GM23338 (cell line): ENCODE measurements at regions not wholly inside any gene's neighbourhood (a gene's known extent, or its start where the extent isn't known, plus 50 kb on each side); places are given as distances from the start of the nearest gene placed in this dataset.

Source experiments
- ATAC-seq: fragments of 200-7000 bp; cut with Tn5 transposase; 3 replicates; pipeline ENCODE4 v1.9.1; 2020
- DNase-seq: peaks from one replicate; pipeline ENCODE4 v3.0.0-alpha.2; 2015; ENCODE audit warnings: low spot score
- H2AFZ ChIP-seq: fragments of 200-600 bp; sonication (generic); 2 replicates; pipeline ENCODE4 v1.8.0; 2016; ENCODE audit warnings: antibody characterized with exemption, mild to moderate bottlenecking, moderate library complexity
- H3F3A ChIP-seq: fragments of 200-600 bp; sonication (generic); replicated peaks from 2 replicates; pipeline ENCODE4 v1.8.0; 2017; ENCODE audit warnings: antibody characterized with exemption, mixed run types, low read depth
- H3K27ac ChIP-seq: fragments of 200-600 bp; sonication (generic); 2 replicates; pipeline ENCODE4 v1.6.1; 2016; ENCODE audit warnings: low read depth
- H3K27me3 ChIP-seq: fragments of 200-600 bp; sonication (generic); 2 replicates; pipeline ENCODE4 v1.8.0; 2016; ENCODE audit warnings: mild to moderate bottlenecking, mixed run types, moderate library complexity; ENCODE audit not compliant: insufficient read depth
- H3K36me3 ChIP-seq: fragments of 200-600 bp; sonication (generic); 2 replicates; pipeline ENCODE4 v1.8.0; 2016; ENCODE audit warnings: mild to moderate bottlenecking; ENCODE audit not compliant: insufficient read depth
- H3K4me1 ChIP-seq: fragments of 200-600 bp; sonication (generic); 2 replicates; pipeline ENCODE4 v1.8.0; 2016; ENCODE audit warnings: mild to moderate bottlenecking, moderate library complexity; ENCODE audit not compliant: insufficient read depth
- H3K4me2 ChIP-seq: fragments of 200-600 bp; sonication (generic); 2 replicates; pipeline ENCODE4 v1.7.1; 2017; ENCODE audit warnings: mixed run types
- H3K4me3 ChIP-seq: fragments of 200-600 bp; sonication (generic); 2 replicates; pipeline ENCODE4 v1.6.1; 2016; ENCODE audit warnings: mixed run types
- H3K79me2 ChIP-seq: fragments of 200-600 bp; sonication (generic); replicated peaks from 2 replicates; pipeline ENCODE4 v1.8.0; 2017; ENCODE audit warnings: mild to moderate bottlenecking; ENCODE audit not compliant: insufficient read depth
- H3K9me2 ChIP-seq: fragments of 200-600 bp; sonication (generic); 2 replicates; pipeline ENCODE4 v1.8.0; 2017; ENCODE audit not compliant: insufficient read depth
- H4K20me1 ChIP-seq: fragments of 200-600 bp; sonication (generic); replicated peaks from 2 replicates; pipeline ENCODE4 v1.8.0; 2017; ENCODE audit warnings: mild to moderate bottlenecking; ENCODE audit not compliant: insufficient read depth
- H3K27ac Mint-ChIP-seq: 2 replicates; pipeline ENCODE4 v1.8.0; 2020; ENCODE audit warnings: inconsistent platforms, mild to moderate bottlenecking, moderate library complexity, mixed read lengths
- H3K27me3 Mint-ChIP-seq: 3 replicates; pipeline ENCODE4 v1.8.0; 2022; ENCODE audit warnings: low read depth, mild to moderate bottlenecking, moderate library complexity, mixed read lengths, inconsistent platforms; ENCODE audit not compliant: insufficient read depth, poor library complexity
- H3K36me3 Mint-ChIP-seq: 3 replicates; pipeline ENCODE4 v1.8.0; 2021; ENCODE audit warnings: low read depth, mild to moderate bottlenecking, inconsistent platforms, moderate library complexity, mixed read lengths
- H3K4me1 Mint-ChIP-seq: 3 replicates; pipeline ENCODE4 v1.8.0; 2020; ENCODE audit warnings: mild to moderate bottlenecking, inconsistent platforms, mixed read lengths
- H3K4me3 Mint-ChIP-seq: 3 replicates; pipeline ENCODE4 v1.8.0; 2021; ENCODE audit warnings: moderate library complexity, mild to moderate bottlenecking, inconsistent platforms, mixed read lengths
- H3K9me3 Mint-ChIP-seq: 3 replicates; pipeline ENCODE4 v1.8.0; 2020; ENCODE audit warnings: moderate library complexity, mild to moderate bottlenecking, inconsistent platforms, mixed read lengths
- CREB1 ChIP-seq: fragments of 250-450 bp; sonication (Bioruptor Pico); IDR thresholded peaks from 2 replicates; pipeline ENCODE4 v1.5.0; 2020; ENCODE audit warnings: low read depth, mild to moderate bottlenecking, moderate library complexity
- CTCF ChIP-seq, 2 experiments: fragments of 200-600 bp in 1 of 2; sonication (generic) in 1 of 2; conservative IDR thresholded peaks; 2 replicates each; pipeline versions ENCODE4 v1.5.1 to v1.6.1; 2016 to 2017; ENCODE audit warnings: antibody characterized with exemption in 2 of 2, low read depth in 2 of 2, mild to moderate bottlenecking in 2 of 2, moderate library complexity in 1 of 2
- EZH2 ChIP-seq: fragments of 200-600 bp; sonication (generic); IDR thresholded peaks from one replicate; pipeline ENCODE4 v1.8.0; 2017; ENCODE audit warnings: antibody characterized with exemption, mild to moderate bottlenecking, low read depth; ENCODE audit not compliant: unreplicated experiment
- EZH2phosphoT487 ChIP-seq: fragments of 200-600 bp; sonication (generic); IDR thresholded peaks from one replicate; pipeline ENCODE4 v1.8.1; 2018; ENCODE audit warnings: antibody characterized with exemption; ENCODE audit not compliant: unreplicated experiment
- JUNB ChIP-seq: IDR thresholded peaks from one replicate; pipeline ENCODE4 v1.6.1; 2016; ENCODE audit warnings: antibody characterized with exemption; ENCODE audit not compliant: unreplicated experiment
- NANOG ChIP-seq: IDR thresholded peaks from 2 replicates; pipeline ENCODE4 v1.6.1; 2016; ENCODE audit warnings: antibody characterized with exemption, borderline replicate concordance
- POLR2AphosphoS5 ChIP-seq: IDR thresholded peaks from 2 replicates; pipeline ENCODE4 v1.6.1; 2016; ENCODE audit warnings: antibody characterized with exemption, low read depth
- REST ChIP-seq: IDR thresholded peaks from one replicate; pipeline ENCODE4 v1.6.1; 2018; ENCODE audit warnings: antibody characterized with exemption; ENCODE audit not compliant: unreplicated experiment
- STAT1 ChIP-seq: IDR thresholded peaks from one replicate; pipeline ENCODE4 v1.6.1; 2016; ENCODE audit warnings: antibody characterized with exemption; ENCODE audit not compliant: unreplicated experiment
- ZNF114 ChIP-seq: fragments of 250-450 bp; sonication (Bioruptor Pico); IDR thresholded peaks from 2 replicates; pipeline ENCODE4 v1.5.0; 2020; ENCODE audit warnings: mild to moderate bottlenecking, moderate library complexity
- ZNF331 ChIP-seq: fragments of 250-450 bp; sonication (Bioruptor Pico); IDR thresholded peaks from 2 replicates; pipeline ENCODE4 v1.5.0; 2020; ENCODE audit warnings: low read depth, mild to moderate bottlenecking, moderate library complexity
- TF ChIP-seq, protein P1 (sequence below): IDR thresholded peaks from 2 replicates; pipeline ENCODE4 v1.6.1; 2016; ENCODE audit warnings: antibody characterized with exemption

- TF ChIP-seq REST (no peak), POLR2AphosphoS5 (no peak), EZH2phosphoT487 (no peak), ZNF331 (CRISPR knock-in tag) (no peak), CTCF (conservative IDR thresholded peaks at IDR 0.05; ENCODE audit: low read depth in 2 of 2) (no peak), CREB1 (CRISPR knock-in tag) (no peak), JUNB (no peak), STAT1 (no peak), NANOG (no peak), EZH2 (no peak), ZNF114 (no peak)
- TF ChIP-seq, protein P1, sequence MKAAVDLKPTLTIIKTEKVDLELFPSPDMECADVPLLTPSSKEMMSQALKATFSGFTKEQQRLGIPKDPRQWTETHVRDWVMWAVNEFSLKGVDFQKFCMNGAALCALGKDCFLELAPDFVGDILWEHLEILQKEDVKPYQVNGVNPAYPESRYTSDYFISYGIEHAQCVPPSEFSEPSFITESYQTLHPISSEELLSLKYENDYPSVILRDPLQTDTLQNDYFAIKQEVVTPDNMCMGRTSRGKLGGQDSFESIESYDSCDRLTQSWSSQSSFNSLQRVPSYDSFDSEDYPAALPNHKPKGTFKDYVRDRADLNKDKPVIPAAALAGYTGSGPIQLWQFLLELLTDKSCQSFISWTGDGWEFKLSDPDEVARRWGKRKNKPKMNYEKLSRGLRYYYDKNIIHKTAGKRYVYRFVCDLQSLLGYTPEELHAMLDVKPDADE: no peak
These were observed 569.8 kb downstream of the LMO4 start (continued) for GRCh38 chr1:87898431-87898830.

- Mint-ChIP-seq H3K4me3 (no peak overlapping the region), H3K4me1 (peaks cover 10% of the 10 kb centered on the region; the same call in 2 of the 3 replicates), H3K9me3 (no peaks in the 10 kb centered on the region), H3K27me3 (peaks cover 3% of the 10 kb centered on the region), H3K27ac (no peak overlapping the region), H3K36me3 (no peaks in the 10 kb centered on the region)
- no peak for DNase-seq
- no peak overlapping the region for H3K27ac ChIP-seq
- no peak overlapping the region for H2AFZ ChIP-seq
- H3K4me2 ChIP-seq: no peak overlapping the region
- no peaks in the 10 kb centered on the region for H3K36me3 ChIP-seq
- no peaks in the 10 kb centered on the region for H3K4me1 ChIP-seq
- H3K27me3 ChIP-seq: no peaks in the 10 kb centered on the region
- H3K79me2 ChIP-seq: no peaks in the 10 kb centered on the region
- ATAC-seq: no peak
- no peaks in the 10 kb centered on the region for H4K20me1 ChIP-seq
- H3K9me2 ChIP-seq: no peaks in the 10 kb centered on the region
- H3F3A ChIP-seq: no peaks in the 10 kb centered on the region
- H3K4me3 ChIP-seq: no peak overlapping the region
- TF ChIP-seq REST: no peak
- no peak for TF ChIP-seq CTCF (conservative IDR thresholded peaks at IDR 0.05; ENCODE audit: low read depth in 2 of 2)
- TF ChIP-seq POLR2AphosphoS5: no peak
- TF ChIP-seq STAT1: no peak
- TF ChIP-seq ZNF114: no peak
These were observed 570.3 kb downstream of the LMO4 start for GRCh38 chr1:87899017-87899416.
